H9 (cell line): ENCODE measurements at regions not wholly inside any gene's neighbourhood (a gene's known extent, or its start where the extent isn't known, plus 50 kb on each side); places are given as distances from the start of the nearest gene placed in this dataset.

Experiments used
- DNase-seq: peaks from one replicate; pipeline ENCODE4 v3.0.0-alpha.2; 2017
- H2AFZ ChIP-seq: one replicate; pipeline ENCODE4 v1.6.1; 2013; ENCODE audit warnings: mild to moderate bottlenecking, low read length, control low read depth, moderate library complexity
- H2AK5ac ChIP-seq: 2 replicates; pipeline ENCODE4 v1.6.1; 2013; ENCODE audit warnings: low read length, control low read depth, mixed read lengths; ENCODE audit not compliant: insufficient read length
- H2BK120ac ChIP-seq: one replicate; pipeline ENCODE4 v1.6.1; 2013; ENCODE audit warnings: low read depth, mild to moderate bottlenecking, low read length, control low read depth, inconsistent platforms; ENCODE audit not compliant: poor library complexity, severe bottlenecking
- H2BK12ac ChIP-seq: 2 replicates; pipeline ENCODE4 v1.6.1; 2013; ENCODE audit warnings: low read length, control low read depth, mixed read lengths, low read depth; ENCODE audit not compliant: insufficient read length
- H2BK15ac ChIP-seq: 2 replicates; pipeline ENCODE4 v1.6.1; 2013; ENCODE audit warnings: low read depth, low read length, control low read depth
- H2BK20ac ChIP-seq: one replicate; pipeline ENCODE4 v1.6.1; 2013; ENCODE audit warnings: low read depth, mild to moderate bottlenecking, low read length, control low read depth, inconsistent platforms; ENCODE audit not compliant: poor library complexity, severe bottlenecking
- H2BK5ac ChIP-seq: 2 replicates; pipeline ENCODE4 v1.6.1; 2013; ENCODE audit warnings: low read length, control low read depth, mixed read lengths; ENCODE audit not compliant: insufficient read length
- H3K14ac ChIP-seq: 2 replicates; pipeline ENCODE4 v1.6.1; 2013; ENCODE audit warnings: low read length, control low read depth; ENCODE audit not compliant: insufficient read depth
- H3K18ac ChIP-seq: 2 replicates; pipeline ENCODE4 v1.6.1; 2013; ENCODE audit warnings: low read depth, mild to moderate bottlenecking, mixed read lengths, low read length, control low read depth; ENCODE audit not compliant: insufficient read length
- H3K23ac ChIP-seq: 2 replicates; pipeline ENCODE4 v1.6.1; 2013; ENCODE audit warnings: low read length, control low read depth, mixed read lengths, low read depth; ENCODE audit not compliant: insufficient read length
- H3K23me2 ChIP-seq: 2 replicates; pipeline ENCODE4 v1.6.1; 2013; ENCODE audit warnings: low read depth, mild to moderate bottlenecking, mixed read lengths, low read length, control low read depth; ENCODE audit not compliant: insufficient read length, poor library complexity, severe bottlenecking
- H3K27ac ChIP-seq: 2 replicates; pipeline ENCODE4 v1.5.1; 2013; ENCODE audit warnings: low read length, control low read depth, mixed read lengths, low read depth; ENCODE audit not compliant: insufficient read length
- H3K27me3 ChIP-seq: 2 replicates; pipeline ENCODE4 v1.6.1; 2013; ENCODE audit warnings: low read length, control low read depth, inconsistent platforms; ENCODE audit not compliant: insufficient read depth
- H3K4ac ChIP-seq: 2 replicates; pipeline ENCODE4 v1.6.1; 2013; ENCODE audit warnings: low read depth, mild to moderate bottlenecking, control low read depth, inconsistent platforms, low read length, moderate library complexity
- H3K4me1 ChIP-seq: 2 replicates; pipeline ENCODE4 v1.6.1; 2013; ENCODE audit warnings: low read length, control low read depth, inconsistent platforms; ENCODE audit not compliant: insufficient read depth
- H3K4me2 ChIP-seq: 2 replicates; pipeline ENCODE4 v1.6.1; 2013; ENCODE audit warnings: low read length, control low read depth, mixed read lengths; ENCODE audit not compliant: insufficient read length, insufficient read depth
- H3K56ac ChIP-seq: 2 replicates; pipeline ENCODE4 v1.6.1; 2013; ENCODE audit warnings: low read depth, mild to moderate bottlenecking, mixed read lengths, low read length, control low read depth; ENCODE audit not compliant: insufficient read length
- H3K79me1 ChIP-seq: 2 replicates; pipeline ENCODE4 v1.6.1; 2013; ENCODE audit warnings: low read depth, mild to moderate bottlenecking, moderate library complexity, low read length, control low read depth, inconsistent platforms; ENCODE audit not compliant: insufficient read depth, poor library complexity, severe bottlenecking
- H3K79me2 ChIP-seq: 2 replicates; pipeline ENCODE4 v1.6.1; 2013; ENCODE audit warnings: low read length, control low read depth, inconsistent platforms; ENCODE audit not compliant: insufficient read depth
- H3K9ac ChIP-seq: 2 replicates; pipeline ENCODE4 v1.6.1; 2013; ENCODE audit warnings: low read length, control low read depth, mixed read lengths; ENCODE audit not compliant: insufficient read length; ENCODE audit errors: extremely low read depth
- H3K9me3 ChIP-seq: one replicate; pipeline ENCODE4 v1.6.1; 2013; ENCODE audit warnings: low read depth, low read length, inconsistent platforms; ENCODE audit not compliant: control insufficient read depth
- H3T11ph ChIP-seq: one replicate; pipeline ENCODE4 v1.6.1; 2013; ENCODE audit warnings: mild to moderate bottlenecking, low read length, control low read depth, inconsistent platforms
- H4K20me1 ChIP-seq: one replicate; pipeline ENCODE4 v1.6.1; 2013; ENCODE audit not compliant: control insufficient read depth, insufficient read length, insufficient read depth
- H4K5ac ChIP-seq: 2 replicates; pipeline ENCODE4 v1.6.1; 2013; ENCODE audit warnings: low read depth, mild to moderate bottlenecking, mixed read lengths, low read length, control low read depth; ENCODE audit not compliant: insufficient read length
- H4K8ac ChIP-seq: replicated peaks from 2 replicates; pipeline ENCODE4 v1.6.1; 2013; ENCODE audit warnings: low read length, control low read depth, mixed read lengths, low read depth; ENCODE audit not compliant: insufficient read length
- H4K91ac ChIP-seq: 2 replicates; pipeline ENCODE4 v1.6.1; 2013; ENCODE audit warnings: low read depth, mild to moderate bottlenecking, moderate library complexity, mixed read lengths, low read length, control low read depth; ENCODE audit not compliant: insufficient read length
- H3K27ac Mint-ChIP-seq, 3 experiments: 2 replicates in 2 of 3; 3 replicates in 1 of 3; pipeline ENCODE4 v1.8.0; 2020 to 2021; ENCODE audit warnings: mixed read lengths in 3 of 3, mild to moderate bottlenecking in 1 of 3, moderate library complexity in 1 of 3
- H3K27me3 Mint-ChIP-seq: 2 replicates; pipeline ENCODE4 v1.8.0; 2021; ENCODE audit warnings: low read depth, mild to moderate bottlenecking, moderate library complexity, mixed read lengths
- H3K36me3 Mint-ChIP-seq, 3 experiments: 2 replicates in 2 of 3; 3 replicates in 1 of 3; pipeline ENCODE4 v1.8.0; 2020 to 2021; ENCODE audit warnings: low read depth in 3 of 3, mixed read lengths in 3 of 3; ENCODE audit not compliant: insufficient read depth in 1 of 3
- H3K4me1 Mint-ChIP-seq, 2 experiments: 2 replicates each; pipeline ENCODE4 v1.8.0; 2020; ENCODE audit warnings: mixed read lengths in 2 of 2
- H3K4me3 Mint-ChIP-seq, 2 experiments: 2 replicates in 1 of 2; 3 replicates in 1 of 2; pipeline ENCODE4 v1.8.0; 2020 to 2021; ENCODE audit warnings: mild to moderate bottlenecking in 2 of 2, mixed read lengths in 2 of 2, moderate library complexity in 1 of 2
- H3K9me3 Mint-ChIP-seq, 2 experiments: 2 replicates in 1 of 2; 3 replicates in 1 of 2; pipeline ENCODE4 v1.8.0; 2020; ENCODE audit warnings: mild to moderate bottlenecking in 2 of 2, mixed read lengths in 2 of 2, moderate library complexity in 1 of 2
- WGBS: extraction: QIAGEN DNeasy Blood & Tissue Kit; methylation state at CpG from one replicate; pipeline ENCODE4 v1.1.7; 2013; ENCODE audit warnings: missing lambda C conversion rate, low lambda C conversion rate, mixed read lengths; ENCODE audit not compliant: insufficient read length; ENCODE audit errors: extremely low coverage; 5-methylcytosine and 5-hydroxymethylcytosine counted together
- TF ChIP-seq, protein P1 (sequence below): fragments of 200-600 bp; sonication (generic); conservative IDR thresholded peaks from 3 replicates; pipeline ENCODE4 v1.8.0; 2021; ENCODE audit warnings: antibody characterized with exemption, mild to moderate bottlenecking

DNA sequence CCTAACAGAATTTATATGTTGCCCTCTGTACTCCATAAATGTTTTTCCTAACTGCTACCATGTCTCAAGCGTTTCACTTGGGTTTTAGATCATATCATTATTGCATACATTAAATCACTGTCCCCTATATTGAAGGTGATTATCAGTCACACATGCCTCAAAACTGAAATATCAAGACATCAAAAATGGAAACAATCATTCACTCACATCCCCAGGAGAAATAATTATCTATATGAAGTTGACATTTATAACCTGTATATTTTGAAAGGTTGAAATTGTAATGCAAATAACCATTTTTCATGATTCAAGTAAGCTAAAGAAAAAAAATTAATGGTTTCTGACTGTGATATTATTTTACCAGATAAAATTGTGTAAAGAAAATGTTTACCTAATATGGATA lies 1695.0 kb downstream of the SLITRK1 start:
- WGBS = no CpG with 5 or more reads among the region's 1 CpG
- Mint-ChIP-seq H3K4me3 (no peak overlapping the region), H3K9me3 (no peaks in the 10 kb centered on the region), H3K27me3 (no peaks in the 10 kb centered on the region), H3K36me3 (no peaks in the 10 kb centered on the region), H3K4me1 (peaks cover 0 to 3% of the 10 kb centered on the region in 2 experiments; a peak in 1 of 4 replicates), H3K27ac (no peak overlapping the region)
- no peak overlapping the region for H2BK5ac ChIP-seq
- no peak overlapping the region for H2BK20ac ChIP-seq
- TF ChIP-seq, protein P1, sequence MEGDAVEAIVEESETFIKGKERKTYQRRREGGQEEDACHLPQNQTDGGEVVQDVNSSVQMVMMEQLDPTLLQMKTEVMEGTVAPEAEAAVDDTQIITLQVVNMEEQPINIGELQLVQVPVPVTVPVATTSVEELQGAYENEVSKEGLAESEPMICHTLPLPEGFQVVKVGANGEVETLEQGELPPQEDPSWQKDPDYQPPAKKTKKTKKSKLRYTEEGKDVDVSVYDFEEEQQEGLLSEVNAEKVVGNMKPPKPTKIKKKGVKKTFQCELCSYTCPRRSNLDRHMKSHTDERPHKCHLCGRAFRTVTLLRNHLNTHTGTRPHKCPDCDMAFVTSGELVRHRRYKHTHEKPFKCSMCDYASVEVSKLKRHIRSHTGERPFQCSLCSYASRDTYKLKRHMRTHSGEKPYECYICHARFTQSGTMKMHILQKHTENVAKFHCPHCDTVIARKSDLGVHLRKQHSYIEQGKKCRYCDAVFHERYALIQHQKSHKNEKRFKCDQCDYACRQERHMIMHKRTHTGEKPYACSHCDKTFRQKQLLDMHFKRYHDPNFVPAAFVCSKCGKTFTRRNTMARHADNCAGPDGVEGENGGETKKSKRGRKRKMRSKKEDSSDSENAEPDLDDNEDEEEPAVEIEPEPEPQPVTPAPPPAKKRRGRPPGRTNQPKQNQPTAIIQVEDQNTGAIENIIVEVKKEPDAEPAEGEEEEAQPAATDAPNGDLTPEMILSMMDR = no peak
- no peaks in the 10 kb centered on the region for H3K79me1 ChIP-seq
- no peaks in the 10 kb centered on the region for H3K79me2 ChIP-seq
- no peak for DNase-seq
- H4K8ac ChIP-seq = no peak overlapping the region
- no peak overlapping the region for H2BK12ac ChIP-seq
- no peak overlapping the region for H4K91ac ChIP-seq
- no peak overlapping the region for H3K9ac ChIP-seq
- H4K5ac ChIP-seq = no peak overlapping the region
- no peaks in the 10 kb centered on the region for H4K20me1 ChIP-seq
- no peak overlapping the region for H3K56ac ChIP-seq
- H2AK5ac ChIP-seq = no peak overlapping the region
- H3K18ac ChIP-seq = no peak overlapping the region
- no peak overlapping the region for H3K23ac ChIP-seq
- H2BK15ac ChIP-seq = no peak overlapping the region
- no peak overlapping the region for H3T11ph ChIP-seq
- H3K27ac ChIP-seq = no peak overlapping the region
- no peaks in the 10 kb centered on the region for H3K9me3 ChIP-seq
- no peaks in the 10 kb centered on the region for H3K4me1 ChIP-seq
- H3K4ac ChIP-seq = no peak overlapping the region
- H3K23me2 ChIP-seq = no peaks in the 10 kb centered on the region
- no peak overlapping the region for H3K4me2 ChIP-seq
- H2AFZ ChIP-seq = no peak overlapping the region
- no peak overlapping the region for H3K14ac ChIP-seq
- H3K27me3 ChIP-seq = no peaks in the 10 kb centered on the region
- H2BK120ac ChIP-seq = no peak overlapping the region
